HL-60 (cell line): ENCODE measurements at regions not wholly inside any gene's neighbourhood (a gene's known extent, or its start where the extent isn't known, plus 50 kb on each side); places are given as distances from the start of the nearest gene placed in this dataset.

ENCODE experiments used
- DNase-seq, 2 experiments: peaks; one replicate each; pipeline ENCODE4 v3.0.0-alpha.2; 2010 to 2020; ENCODE audit warnings: low read depth in 1 of 2, low spot score in 1 of 2
- H3K27ac ChIP-seq: fragments of 250-450 bp; sonication (Bioruptor Pico); replicated peaks from 2 replicates; pipeline ENCODE4 v1.5.1; 2020; ENCODE audit warnings: mild to moderate bottlenecking, moderate library complexity
- H3K27me3 ChIP-seq: fragments of 250-450 bp; sonication (Bioruptor Pico); 2 replicates; pipeline ENCODE4 v1.5.1; 2021; ENCODE audit warnings: mild to moderate bottlenecking, moderate library complexity; ENCODE audit not compliant: insufficient read depth, poor library complexity, severe bottlenecking
- H3K4me3 ChIP-seq: replicated peaks from 2 replicates; pipeline ENCODE4 v1.5.1; 2011; ENCODE audit warnings: mild to moderate bottlenecking, control low read depth, low read length; ENCODE audit not compliant: insufficient read depth
- CTCF ChIP-seq: IDR thresholded peaks from one replicate; pipeline ENCODE4 v1.5.1; 2011; ENCODE audit warnings: low read length, control low read depth, inconsistent platforms; ENCODE audit not compliant: insufficient read depth
- GABPA ChIP-seq: IDR thresholded peaks from 2 replicates; pipeline ENCODE4 v1.6.1; 2012; ENCODE audit warnings: low read depth
- POLR2AphosphoS5 ChIP-seq: IDR thresholded peaks from 2 replicates; pipeline ENCODE4 v1.6.1; 2012; ENCODE audit warnings: low read depth
- REST ChIP-seq: IDR thresholded peaks from 2 replicates; pipeline ENCODE4 v1.6.1; 2012; ENCODE audit warnings: low read depth; ENCODE audit not compliant: insufficient replicate concordance
- SPI1 ChIP-seq: IDR thresholded peaks from 2 replicates; pipeline ENCODE4 v1.6.1; 2012; ENCODE audit warnings: low read depth, mild to moderate bottlenecking, borderline replicate concordance

- Histone ChIP-seq H3K27ac (no peak overlapping the region), H3K27me3 (no peaks in the 10 kb centered on the region), H3K4me3 (no peak overlapping the region)
- no peak for TF ChIP-seq REST
- TF ChIP-seq SPI1: no peak
- TF ChIP-seq GABPA: no peak
- no peak for TF ChIP-seq POLR2AphosphoS5
- no peak for TF ChIP-seq CTCF
- no peak for DNase-seq
These were observed 366.0 kb downstream of the HINT1 start for GRCh38 chr5:130799015-130799414.

- TF ChIP-seq CTCF: no peak
- TF ChIP-seq POLR2AphosphoS5: no peak
- no peak for TF ChIP-seq SPI1
- TF ChIP-seq REST: no peak
- TF ChIP-seq GABPA: no peak
- DNase-seq: no peak
- Histone ChIP-seq H3K27ac (no peak overlapping the region), H3K4me3 (no peak overlapping the region), H3K27me3 (no peaks in the 10 kb centered on the region)
These were observed 367.8 kb downstream of the HINT1 start for GRCh38 chr5:130797303-130797702.

GRCh38 chr5:130796902-130797301 lies 368.2 kb downstream of the HINT1 start:
- DNase-seq: no peak
- Histone ChIP-seq H3K4me3 (no peak overlapping the region), H3K27me3 (no peaks in the 10 kb centered on the region), H3K27ac (no peak overlapping the region)
- TF ChIP-seq SPI1 (no peak), CTCF (no peak), POLR2AphosphoS5 (no peak), REST (no peak), GABPA (no peak)
